B cell (primary cell): ENCODE measurements at regions not wholly inside any gene's neighbourhood (a gene's known extent, or its start where the extent isn't known, plus 50 kb on each side); places are given as distances from the start of the nearest gene placed in this dataset.

Source experiments
- EZH2 ChIP-seq: IDR thresholded peaks from 2 replicates; pipeline ENCODE4 v1.6.1; 2012; ENCODE audit warnings: borderline replicate concordance, low read depth, mild to moderate bottlenecking, moderate library complexity, low read length; ENCODE audit not compliant: insufficient read depth, poor library complexity, severe bottlenecking
- TF ChIP-seq, protein P1 (sequence below): fragments of 200-600 bp; IDR thresholded peaks from one replicate; pipeline ENCODE4 v1.8.0; 2022; ENCODE audit warnings: antibody characterized with exemption, mild to moderate bottlenecking

DNA sequence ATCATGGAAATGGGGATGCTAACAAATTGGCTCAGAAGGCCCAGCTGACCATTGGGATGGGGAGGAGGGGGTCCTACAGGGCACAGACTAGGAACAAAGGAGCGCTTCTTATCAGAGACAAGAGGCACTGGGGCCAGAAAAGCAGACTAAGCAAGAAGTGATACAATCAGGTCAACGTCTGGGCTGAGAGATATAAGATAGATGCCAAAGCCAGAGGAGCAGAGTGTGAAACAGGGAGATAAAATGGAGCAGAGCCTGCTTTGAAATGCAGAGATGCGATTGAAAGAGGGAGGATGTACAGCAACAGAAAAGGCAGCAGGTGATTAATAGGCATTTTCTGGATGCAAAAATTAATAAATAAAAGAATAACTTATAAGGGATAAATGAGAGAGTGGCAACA lies 127.5 kb upstream of the SAMSN1 start:
- TF ChIP-seq, protein P1, sequence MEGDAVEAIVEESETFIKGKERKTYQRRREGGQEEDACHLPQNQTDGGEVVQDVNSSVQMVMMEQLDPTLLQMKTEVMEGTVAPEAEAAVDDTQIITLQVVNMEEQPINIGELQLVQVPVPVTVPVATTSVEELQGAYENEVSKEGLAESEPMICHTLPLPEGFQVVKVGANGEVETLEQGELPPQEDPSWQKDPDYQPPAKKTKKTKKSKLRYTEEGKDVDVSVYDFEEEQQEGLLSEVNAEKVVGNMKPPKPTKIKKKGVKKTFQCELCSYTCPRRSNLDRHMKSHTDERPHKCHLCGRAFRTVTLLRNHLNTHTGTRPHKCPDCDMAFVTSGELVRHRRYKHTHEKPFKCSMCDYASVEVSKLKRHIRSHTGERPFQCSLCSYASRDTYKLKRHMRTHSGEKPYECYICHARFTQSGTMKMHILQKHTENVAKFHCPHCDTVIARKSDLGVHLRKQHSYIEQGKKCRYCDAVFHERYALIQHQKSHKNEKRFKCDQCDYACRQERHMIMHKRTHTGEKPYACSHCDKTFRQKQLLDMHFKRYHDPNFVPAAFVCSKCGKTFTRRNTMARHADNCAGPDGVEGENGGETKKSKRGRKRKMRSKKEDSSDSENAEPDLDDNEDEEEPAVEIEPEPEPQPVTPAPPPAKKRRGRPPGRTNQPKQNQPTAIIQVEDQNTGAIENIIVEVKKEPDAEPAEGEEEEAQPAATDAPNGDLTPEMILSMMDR = no peak
- TF ChIP-seq EZH2 = no peak
